ENCODE measurements at regions not wholly inside any gene's neighbourhood (a gene's known extent, or its start where the extent isn't known, plus 50 kb on each side); places are given as distances from the start of the nearest gene placed in this dataset.
"Not testable (repeated sequence)": the region's sequence is repeated elsewhere in the genome, so short reads cannot be mapped to it uniquely, and the experiment has no call there.

DNA sequence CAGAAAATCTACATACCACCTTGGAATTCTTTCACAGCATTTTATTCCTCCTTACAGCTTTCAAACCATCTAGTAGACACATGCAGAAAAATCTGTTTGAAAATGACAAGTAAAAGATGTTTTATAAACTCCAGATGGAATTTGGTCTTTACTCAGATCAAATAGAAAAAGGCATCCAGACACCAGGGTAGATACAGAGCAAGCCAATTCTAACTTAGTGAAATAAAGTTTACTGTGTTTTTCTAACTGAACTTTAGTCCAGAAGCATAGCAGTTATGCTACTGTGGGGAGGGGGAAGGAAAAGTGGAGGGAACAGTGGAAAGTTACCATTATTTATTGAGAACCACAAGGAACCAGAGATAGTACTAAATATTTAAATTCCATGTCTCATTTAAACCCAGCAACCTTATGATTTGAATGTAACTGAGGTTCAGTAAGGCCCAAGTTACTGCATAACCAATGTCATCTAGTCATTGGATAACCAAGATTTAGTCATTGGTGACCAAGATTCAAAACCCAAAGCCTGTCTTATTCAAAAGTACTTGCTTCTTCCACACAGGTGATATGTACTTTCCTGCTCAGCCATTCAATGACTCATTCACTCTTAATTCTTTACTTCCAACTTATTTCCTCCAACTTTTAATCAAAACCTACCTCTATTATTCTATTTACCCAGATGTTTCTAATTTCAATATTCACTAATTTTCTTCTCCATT lies 57.7 kb downstream of the RAD51AP2 start:
- DNase-seq (ENCODE audit: low spot score in 2 of 2) = no peak
- Histone ChIP-seq H3K27ac (no peak overlapping the region), H3K4me3 (no peak overlapping the region), H3K4me1 (no peaks in the 10 kb centered on the region), H3K9me3 (no peaks in the 10 kb centered on the region), H3K36me3 (no peaks in the 10 kb centered on the region), H3K27me3 (no peaks in the 10 kb centered on the region)
- TF ChIP-seq, protein P1, sequence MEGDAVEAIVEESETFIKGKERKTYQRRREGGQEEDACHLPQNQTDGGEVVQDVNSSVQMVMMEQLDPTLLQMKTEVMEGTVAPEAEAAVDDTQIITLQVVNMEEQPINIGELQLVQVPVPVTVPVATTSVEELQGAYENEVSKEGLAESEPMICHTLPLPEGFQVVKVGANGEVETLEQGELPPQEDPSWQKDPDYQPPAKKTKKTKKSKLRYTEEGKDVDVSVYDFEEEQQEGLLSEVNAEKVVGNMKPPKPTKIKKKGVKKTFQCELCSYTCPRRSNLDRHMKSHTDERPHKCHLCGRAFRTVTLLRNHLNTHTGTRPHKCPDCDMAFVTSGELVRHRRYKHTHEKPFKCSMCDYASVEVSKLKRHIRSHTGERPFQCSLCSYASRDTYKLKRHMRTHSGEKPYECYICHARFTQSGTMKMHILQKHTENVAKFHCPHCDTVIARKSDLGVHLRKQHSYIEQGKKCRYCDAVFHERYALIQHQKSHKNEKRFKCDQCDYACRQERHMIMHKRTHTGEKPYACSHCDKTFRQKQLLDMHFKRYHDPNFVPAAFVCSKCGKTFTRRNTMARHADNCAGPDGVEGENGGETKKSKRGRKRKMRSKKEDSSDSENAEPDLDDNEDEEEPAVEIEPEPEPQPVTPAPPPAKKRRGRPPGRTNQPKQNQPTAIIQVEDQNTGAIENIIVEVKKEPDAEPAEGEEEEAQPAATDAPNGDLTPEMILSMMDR (IDR thresholded peaks at IDR 0.05) = no peak
- TF ChIP-seq POLR2A (IDR thresholded peaks at IDR 0.05) (no peak), EP300 (IDR thresholded peaks at IDR 0.05) (no peak)

DNA sequence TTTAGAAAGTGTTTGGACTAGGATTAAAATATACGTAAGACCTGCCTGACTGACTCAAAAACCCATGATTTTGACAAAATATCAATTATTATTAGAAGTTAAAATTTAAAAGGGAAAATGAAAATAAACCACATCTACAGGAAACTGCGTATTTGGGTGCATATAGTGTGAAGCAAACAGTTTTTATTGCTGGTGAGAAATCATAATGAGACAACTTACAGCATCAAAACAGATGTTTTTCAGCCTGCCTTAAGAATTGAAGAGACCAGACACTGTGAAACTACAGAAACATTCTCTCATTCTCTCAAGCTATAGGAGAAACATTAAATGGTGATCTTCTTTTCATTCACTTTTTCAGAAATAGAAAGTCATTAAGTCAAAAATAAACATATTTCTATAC lies 62.9 kb downstream of the RAD51AP2 start:
- H3K27ac ChIP-seq = no peak overlapping the region
- no peak overlapping the region for H3K4me3 ChIP-seq
- H3K9me3 ChIP-seq = no peaks in the 10 kb centered on the region
- TF ChIP-seq, protein P1 (IDR thresholded peaks at IDR 0.05) = no peak
- no peak for TF ChIP-seq EP300 (IDR thresholded peaks at IDR 0.05)
- no peak for TF ChIP-seq POLR2A (IDR thresholded peaks at IDR 0.05)
- H3K36me3 ChIP-seq = no peaks in the 10 kb centered on the region
- H3K27me3 ChIP-seq = no peaks in the 10 kb centered on the region
- DNase-seq (ENCODE audit: low spot score in 2 of 2) = no peak
- H3K4me1 ChIP-seq = no peaks in the 10 kb centered on the region
- 69 to 86% methylated on average over 2 of the region's 2 CpGs for WGBS, 2 donors

GRCh38 chr2:17446191-17446590 lies 72.0 kb downstream of the RAD51AP2 start:
- WGBS, 2 donors = 88 to 90% methylated on average over 3 of the region's 3 CpGs
- not testable (repeated sequence) for H3K4me1 ChIP-seq; H3K4me3 ChIP-seq; DNase-seq (ENCODE audit: low spot score in 2 of 2); H3K9me3 ChIP-seq; H3K36me3 ChIP-seq; H3K27me3 ChIP-seq; H3K27ac ChIP-seq

- H3K9me3 ChIP-seq = no peaks in the 10 kb centered on the region
- DNase-seq (ENCODE audit: low spot score in 2 of 2) = no peak
- H3K36me3 ChIP-seq = no peaks in the 10 kb centered on the region
- no peak for TF ChIP-seq POLR2A (IDR thresholded peaks at IDR 0.05)
- TF ChIP-seq, protein P1 (IDR thresholded peaks at IDR 0.05) = no peak
- TF ChIP-seq EP300 (IDR thresholded peaks at IDR 0.05) = no peak
- no peaks in the 10 kb centered on the region for H3K4me1 ChIP-seq
- no peak overlapping the region for H3K4me3 ChIP-seq
- no peak overlapping the region for H3K27ac ChIP-seq
- WGBS, 2 donors = 100% methylated on average over 1 of the region's 1 CpG; no CpG with 5 or more reads in 1 of the 2 donors
- H3K27me3 ChIP-seq = no peaks in the 10 kb centered on the region
These were observed 72.5 kb downstream of the RAD51AP2 start for GRCh38 chr2:17445744-17446143.

DNA sequence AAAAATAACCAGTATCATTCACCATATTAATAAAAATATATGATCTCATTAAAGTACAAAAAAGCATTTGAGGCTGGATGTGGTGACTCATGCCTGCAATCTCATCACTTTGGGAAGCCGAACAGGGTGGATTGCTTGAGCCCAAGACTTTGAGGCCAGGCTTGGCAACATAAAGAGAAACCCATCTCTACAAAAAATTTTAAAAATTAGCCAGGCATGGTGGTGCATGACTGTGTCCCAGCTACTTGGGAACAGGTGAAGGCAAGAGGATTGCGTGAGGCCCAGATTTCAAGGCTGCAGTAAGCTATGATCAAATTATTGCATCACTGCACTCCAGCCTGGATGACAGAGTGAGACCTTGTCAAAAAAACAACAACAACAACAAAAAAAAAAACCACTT lies 75.9 kb downstream of the RAD51AP2 start:
- no peak overlapping the region for H3K4me3 ChIP-seq
- WGBS, 2 donors = 87 to 91% methylated on average over 2 of the region's 2 CpGs

More for the DNA sequence above, 75.9 kb downstream of the RAD51AP2 start:
- Histone ChIP-seq H3K9me3 (no peaks in the 10 kb centered on the region), H3K27me3 (no peaks in the 10 kb centered on the region), H3K27ac (no peak overlapping the region), H3K4me1 (no peaks in the 10 kb centered on the region), H3K36me3 (no peaks in the 10 kb centered on the region)
- TF ChIP-seq, protein P1 (IDR thresholded peaks at IDR 0.05) = no peak
- no peak for DNase-seq (ENCODE audit: low spot score in 2 of 2)
